CD14-positive monocyte (primary cell): ENCODE measurements at regions not wholly inside any gene's neighbourhood (a gene's known extent, or its start where the extent isn't known, plus 50 kb on each side); places are given as distances from the start of the nearest gene placed in this dataset.

ENCODE experiments used
- DNase-seq, 3 donors: peaks; one replicate each; pipeline ENCODE4 v3.0.0-alpha.2; 2011 to 2022
- H2AFZ ChIP-seq: 2 replicates; pipeline ENCODE4 v1.6.0; 2012; ENCODE audit warnings: mild to moderate bottlenecking, low read depth, low read length, inconsistent platforms; ENCODE audit not compliant: insufficient read depth, poor library complexity, severe bottlenecking
- H3K27ac ChIP-seq, 2 donors: 1 replicate in 1 of 2; 2 replicates in 1 of 2; pipeline ENCODE4 v1.5.1; 2012 to 2013; ENCODE audit warnings: low read length in 2 of 2, control low read depth in 1 of 2, inconsistent platforms in 1 of 2, low read depth in 1 of 2, mild to moderate bottlenecking in 1 of 2
- H3K27me3 ChIP-seq, 2 donors: one replicate each; pipeline versions ENCODE4 v1.6.0 to v1.6.1; 2011 to 2013; ENCODE audit warnings: low read length in 2 of 2; ENCODE audit not compliant: control insufficient read depth in 2 of 2, insufficient read depth in 2 of 2
- H3K36me3 ChIP-seq, 2 donors: replicated peaks in 1 of 2; 1 replicate in 1 of 2; 2 replicates in 1 of 2; pipeline versions ENCODE4 v1.5.1 to v1.6.1; 2012 to 2013; ENCODE audit warnings: low read length in 2 of 2, control low read depth in 1 of 2, inconsistent platforms in 1 of 2, mild to moderate bottlenecking in 1 of 2; ENCODE audit not compliant: insufficient read depth in 2 of 2, control insufficient read depth in 1 of 2
- H3K4me1 ChIP-seq, 2 donors: 1 replicate in 1 of 2; 2 replicates in 1 of 2; pipeline versions ENCODE4 v1.5.1 to v1.6.1; 2012 to 2013; ENCODE audit warnings: low read length in 2 of 2, control low read depth in 1 of 2, inconsistent platforms in 1 of 2, mild to moderate bottlenecking in 1 of 2, moderate library complexity in 1 of 2; ENCODE audit not compliant: insufficient read depth in 2 of 2, control insufficient read depth in 1 of 2
- H3K4me2 ChIP-seq: replicated peaks from 2 replicates; pipeline ENCODE3; 2012; ENCODE audit warnings: low read length, moderate library complexity, mild to moderate bottlenecking; ENCODE audit not compliant: poor library complexity, severe bottlenecking; ENCODE audit errors: extremely low read depth
- H3K4me3 ChIP-seq, 3 experiments: fragments of 200-600 bp in 1 of 3; sonication (generic) in 1 of 3; replicated peaks in 1 of 3; 1 replicate in 2 of 3; 2 replicates in 1 of 3; pipeline ENCODE4 v1.5.1; 2011 to 2013; ENCODE audit warnings: low read length in 3 of 3, mild to moderate bottlenecking in 3 of 3, control low read depth in 2 of 3, low read depth in 2 of 3, inconsistent platforms in 1 of 3, moderate library complexity in 1 of 3
- H3K79me2 ChIP-seq: 2 replicates; pipeline ENCODE4 v1.6.0; 2012; ENCODE audit warnings: mild to moderate bottlenecking, control low read depth, inconsistent platforms, low read length, moderate library complexity; ENCODE audit not compliant: insufficient read depth
- H3K9ac ChIP-seq: 2 replicates; pipeline ENCODE4 v1.6.0; 2017; ENCODE audit warnings: low read length, mild to moderate bottlenecking; ENCODE audit not compliant: insufficient read depth, poor library complexity, severe bottlenecking
- H3K9me3 ChIP-seq, 2 donors: replicated peaks in 1 of 2; 1 replicate in 1 of 2; 2 replicates in 1 of 2; pipeline versions ENCODE4 v1.5.1 to v1.6.1; 2012 to 2013; ENCODE audit warnings: low read length in 2 of 2, control low read depth in 1 of 2; ENCODE audit not compliant: control insufficient read depth in 1 of 2, insufficient read depth in 1 of 2
- H4K20me1 ChIP-seq: 2 replicates; pipeline ENCODE4 v1.6.0; 2012; ENCODE audit warnings: mild to moderate bottlenecking, low read length, control low read depth, moderate library complexity; ENCODE audit not compliant: insufficient read depth
- H3K27ac Mint-ChIP-seq, 7 donors: one replicate each; pipeline ENCODE4 v1.8.0; 2020; ENCODE audit warnings: mild to moderate bottlenecking in 7 of 7, mixed read lengths in 7 of 7, moderate library complexity in 6 of 7, inconsistent platforms in 2 of 7
- H3K27me3 Mint-ChIP-seq, 3 donors: one replicate each; pipeline ENCODE4 v1.8.0; 2021 to 2022; ENCODE audit warnings: low read depth in 3 of 3, mild to moderate bottlenecking in 3 of 3, mixed read lengths in 3 of 3, moderate library complexity in 3 of 3, inconsistent platforms in 1 of 3
- H3K36me3 Mint-ChIP-seq, 2 donors: one replicate each; pipeline ENCODE4 v1.8.0; 2020; ENCODE audit warnings: mixed read lengths in 2 of 2, inconsistent platforms in 1 of 2, mild to moderate bottlenecking in 1 of 2
- H3K4me1 Mint-ChIP-seq: one replicate; pipeline ENCODE4 v1.8.0; 2020; ENCODE audit warnings: mild to moderate bottlenecking, mixed read lengths
- H3K4me3 Mint-ChIP-seq, 2 donors: one replicate each; pipeline ENCODE4 v1.8.0; 2020; ENCODE audit warnings: mild to moderate bottlenecking in 2 of 2, mixed read lengths in 2 of 2, moderate library complexity in 1 of 2
- H3K9me3 Mint-ChIP-seq, 7 donors: one replicate each; pipeline ENCODE4 v1.8.0; 2020 to 2022; ENCODE audit warnings: mixed read lengths in 7 of 7, mild to moderate bottlenecking in 6 of 7, moderate library complexity in 6 of 7, inconsistent platforms in 2 of 7
- CTCF ChIP-seq: fragments of 200-600 bp; IDR thresholded peaks from one replicate; pipeline ENCODE4 v1.8.0; 2022; ENCODE audit warnings: antibody characterized with exemption, mild to moderate bottlenecking
- WGBS: methylation state at CpG from one replicate; pipeline ENCODE4 v1.1.5; 2013; ENCODE audit warnings: missing lambda C conversion rate; ENCODE audit not compliant: insufficient coverage; 5-methylcytosine and 5-hydroxymethylcytosine counted together
- intact Hi-C, 2 donors: fragments of 100-400 bp; cut with micrococcal nuclease; formaldehyde crosslinking; loops; one replicate each; pipeline versions ENCODE4 v1.15.0 to v1.15.1; 2023

- Histone ChIP-seq H3K79me2 (no peaks in the 10 kb centered on the region), H3K4me1 (no peaks in the 10 kb centered on the region), H3K27me3 (no peaks in the 10 kb centered on the region), H2AFZ (no peak overlapping the region), H3K9ac (no peak overlapping the region), H3K36me3 (no peaks in the 10 kb centered on the region), H3K4me2 (no peak overlapping the region), H3K9me3 (no peaks in the 10 kb centered on the region), H3K4me3 (no peak overlapping the region), H3K27ac (no peak overlapping the region), H4K20me1 (no peaks in the 10 kb centered on the region)
- TF ChIP-seq CTCF = no peak
- Mint-ChIP-seq H3K27me3 (peaks cover 0 to 3% (median 2%) of the 10 kb centered on the region in 3 donors), H3K4me3 (no peak overlapping the region), H3K4me1 (no peaks in the 10 kb centered on the region), H3K9me3 (peaks cover 0 to 7% (median 2%) of the 10 kb centered on the region in 7 donors), H3K36me3 (no peaks in the 10 kb centered on the region), H3K27ac (no peak overlapping the region)
- intact Hi-C loops = no loop called here
- no CpG with 5 or more reads among the region's 6 CpGs for WGBS
- no peak for DNase-seq
Observed at GRCh38 chr9:2923766-2924379, 80.0 kb upstream of the PUM3 start.

- no peaks in the 10 kb centered on the region for H3K79me2 ChIP-seq
Observed at GRCh38 chr9:2919347-2919746, 75.5 kb upstream of the PUM3 start.

More at GRCh38 chr9:2919347-2919746, 75.5 kb upstream of the PUM3 start:
- Histone ChIP-seq H3K9ac (no peak overlapping the region), H3K27me3 (no peaks in the 10 kb centered on the region), H3K36me3 (no peaks in the 10 kb centered on the region), H4K20me1 (no peaks in the 10 kb centered on the region), H2AFZ (no peak overlapping the region), H3K4me2 (no peak overlapping the region), H3K4me1 (no peaks in the 10 kb centered on the region), H3K4me3 (no peak overlapping the region), H3K27ac (no peak overlapping the region), H3K9me3 (no peaks in the 10 kb centered on the region)
- peaks cover 0 to 3% (median 2%) of the 10 kb centered on the region in 3 donors for H3K27me3 Mint-ChIP-seq
- H3K4me3 Mint-ChIP-seq = no peak overlapping the region
- intact Hi-C loops = no loop called here
- no peaks in the 10 kb centered on the region for H3K36me3 Mint-ChIP-seq
- DNase-seq = no peak
- peak overlapping the region in 1 of 7 donors; percentile 56 for H3K27ac Mint-ChIP-seq
- WGBS = no CpG with 5 or more reads among the region's 2 CpGs
- TF ChIP-seq CTCF = no peak
- H3K4me1 Mint-ChIP-seq = no peaks in the 10 kb centered on the region
- no peaks in the 10 kb centered on the region for H3K9me3 Mint-ChIP-seq
